H9 (cell line): ENCODE measurements at regions not wholly inside any gene's neighbourhood (a gene's known extent, or its start where the extent isn't known, plus 50 kb on each side); places are given as distances from the start of the nearest gene placed in this dataset.

Experiments
- DNase-seq: peaks from one replicate; pipeline ENCODE4 v3.0.0-alpha.2; 2017
- H2AFZ ChIP-seq: one replicate; pipeline ENCODE4 v1.6.1; 2013; ENCODE audit warnings: mild to moderate bottlenecking, low read length, control low read depth, moderate library complexity
- H2AK5ac ChIP-seq: 2 replicates; pipeline ENCODE4 v1.6.1; 2013; ENCODE audit warnings: low read length, control low read depth, mixed read lengths; ENCODE audit not compliant: insufficient read length
- H2BK120ac ChIP-seq: one replicate; pipeline ENCODE4 v1.6.1; 2013; ENCODE audit warnings: low read depth, mild to moderate bottlenecking, low read length, control low read depth, inconsistent platforms; ENCODE audit not compliant: poor library complexity, severe bottlenecking
- H2BK12ac ChIP-seq: 2 replicates; pipeline ENCODE4 v1.6.1; 2013; ENCODE audit warnings: low read length, control low read depth, mixed read lengths, low read depth; ENCODE audit not compliant: insufficient read length
- H2BK15ac ChIP-seq: 2 replicates; pipeline ENCODE4 v1.6.1; 2013; ENCODE audit warnings: low read depth, low read length, control low read depth
- H2BK20ac ChIP-seq: one replicate; pipeline ENCODE4 v1.6.1; 2013; ENCODE audit warnings: low read depth, mild to moderate bottlenecking, low read length, control low read depth, inconsistent platforms; ENCODE audit not compliant: poor library complexity, severe bottlenecking
- H2BK5ac ChIP-seq: 2 replicates; pipeline ENCODE4 v1.6.1; 2013; ENCODE audit warnings: low read length, control low read depth, mixed read lengths; ENCODE audit not compliant: insufficient read length
- H3K14ac ChIP-seq: 2 replicates; pipeline ENCODE4 v1.6.1; 2013; ENCODE audit warnings: low read length, control low read depth; ENCODE audit not compliant: insufficient read depth
- H3K18ac ChIP-seq: 2 replicates; pipeline ENCODE4 v1.6.1; 2013; ENCODE audit warnings: low read depth, mild to moderate bottlenecking, mixed read lengths, low read length, control low read depth; ENCODE audit not compliant: insufficient read length
- H3K23ac ChIP-seq: 2 replicates; pipeline ENCODE4 v1.6.1; 2013; ENCODE audit warnings: low read length, control low read depth, mixed read lengths, low read depth; ENCODE audit not compliant: insufficient read length
- H3K23me2 ChIP-seq: 2 replicates; pipeline ENCODE4 v1.6.1; 2013; ENCODE audit warnings: low read depth, mild to moderate bottlenecking, mixed read lengths, low read length, control low read depth; ENCODE audit not compliant: insufficient read length, poor library complexity, severe bottlenecking
- H3K27ac ChIP-seq: 2 replicates; pipeline ENCODE4 v1.5.1; 2013; ENCODE audit warnings: low read length, control low read depth, mixed read lengths, low read depth; ENCODE audit not compliant: insufficient read length
- H3K27me3 ChIP-seq: 2 replicates; pipeline ENCODE4 v1.6.1; 2013; ENCODE audit warnings: low read length, control low read depth, inconsistent platforms; ENCODE audit not compliant: insufficient read depth
- H3K4ac ChIP-seq: 2 replicates; pipeline ENCODE4 v1.6.1; 2013; ENCODE audit warnings: low read depth, mild to moderate bottlenecking, control low read depth, inconsistent platforms, low read length, moderate library complexity
- H3K4me1 ChIP-seq: 2 replicates; pipeline ENCODE4 v1.6.1; 2013; ENCODE audit warnings: low read length, control low read depth, inconsistent platforms; ENCODE audit not compliant: insufficient read depth
- H3K4me2 ChIP-seq: 2 replicates; pipeline ENCODE4 v1.6.1; 2013; ENCODE audit warnings: low read length, control low read depth, mixed read lengths; ENCODE audit not compliant: insufficient read length, insufficient read depth
- H3K56ac ChIP-seq: 2 replicates; pipeline ENCODE4 v1.6.1; 2013; ENCODE audit warnings: low read depth, mild to moderate bottlenecking, mixed read lengths, low read length, control low read depth; ENCODE audit not compliant: insufficient read length
- H3K79me1 ChIP-seq: 2 replicates; pipeline ENCODE4 v1.6.1; 2013; ENCODE audit warnings: low read depth, mild to moderate bottlenecking, moderate library complexity, low read length, control low read depth, inconsistent platforms; ENCODE audit not compliant: insufficient read depth, poor library complexity, severe bottlenecking
- H3K79me2 ChIP-seq: 2 replicates; pipeline ENCODE4 v1.6.1; 2013; ENCODE audit warnings: low read length, control low read depth, inconsistent platforms; ENCODE audit not compliant: insufficient read depth
- H3K9ac ChIP-seq: 2 replicates; pipeline ENCODE4 v1.6.1; 2013; ENCODE audit warnings: low read length, control low read depth, mixed read lengths; ENCODE audit not compliant: insufficient read length; ENCODE audit errors: extremely low read depth
- H3K9me3 ChIP-seq: one replicate; pipeline ENCODE4 v1.6.1; 2013; ENCODE audit warnings: low read depth, low read length, inconsistent platforms; ENCODE audit not compliant: control insufficient read depth
- H3T11ph ChIP-seq: one replicate; pipeline ENCODE4 v1.6.1; 2013; ENCODE audit warnings: mild to moderate bottlenecking, low read length, control low read depth, inconsistent platforms
- H4K20me1 ChIP-seq: one replicate; pipeline ENCODE4 v1.6.1; 2013; ENCODE audit not compliant: control insufficient read depth, insufficient read length, insufficient read depth
- H4K5ac ChIP-seq: 2 replicates; pipeline ENCODE4 v1.6.1; 2013; ENCODE audit warnings: low read depth, mild to moderate bottlenecking, mixed read lengths, low read length, control low read depth; ENCODE audit not compliant: insufficient read length
- H4K8ac ChIP-seq: replicated peaks from 2 replicates; pipeline ENCODE4 v1.6.1; 2013; ENCODE audit warnings: low read length, control low read depth, mixed read lengths, low read depth; ENCODE audit not compliant: insufficient read length
- H4K91ac ChIP-seq: 2 replicates; pipeline ENCODE4 v1.6.1; 2013; ENCODE audit warnings: low read depth, mild to moderate bottlenecking, moderate library complexity, mixed read lengths, low read length, control low read depth; ENCODE audit not compliant: insufficient read length
- H3K27ac Mint-ChIP-seq, 3 experiments: 2 replicates in 2 of 3; 3 replicates in 1 of 3; pipeline ENCODE4 v1.8.0; 2020 to 2021; ENCODE audit warnings: mixed read lengths in 3 of 3, mild to moderate bottlenecking in 1 of 3, moderate library complexity in 1 of 3
- H3K27me3 Mint-ChIP-seq: 2 replicates; pipeline ENCODE4 v1.8.0; 2021; ENCODE audit warnings: low read depth, mild to moderate bottlenecking, moderate library complexity, mixed read lengths
- H3K36me3 Mint-ChIP-seq, 3 experiments: 2 replicates in 2 of 3; 3 replicates in 1 of 3; pipeline ENCODE4 v1.8.0; 2020 to 2021; ENCODE audit warnings: low read depth in 3 of 3, mixed read lengths in 3 of 3; ENCODE audit not compliant: insufficient read depth in 1 of 3
- H3K4me1 Mint-ChIP-seq, 2 experiments: 2 replicates each; pipeline ENCODE4 v1.8.0; 2020; ENCODE audit warnings: mixed read lengths in 2 of 2
- H3K4me3 Mint-ChIP-seq, 2 experiments: 2 replicates in 1 of 2; 3 replicates in 1 of 2; pipeline ENCODE4 v1.8.0; 2020 to 2021; ENCODE audit warnings: mild to moderate bottlenecking in 2 of 2, mixed read lengths in 2 of 2, moderate library complexity in 1 of 2
- H3K9me3 Mint-ChIP-seq, 2 experiments: 2 replicates in 1 of 2; 3 replicates in 1 of 2; pipeline ENCODE4 v1.8.0; 2020; ENCODE audit warnings: mild to moderate bottlenecking in 2 of 2, mixed read lengths in 2 of 2, moderate library complexity in 1 of 2
- CTCF ChIP-seq: fragments of 200-600 bp; sonication (generic); conservative IDR thresholded peaks from 3 replicates; pipeline ENCODE4 v1.8.0; 2021; ENCODE audit warnings: antibody characterized with exemption, mild to moderate bottlenecking
- WGBS: extraction: QIAGEN DNeasy Blood & Tissue Kit; methylation state at CpG from one replicate; pipeline ENCODE4 v1.1.7; 2013; ENCODE audit warnings: missing lambda C conversion rate, low lambda C conversion rate, mixed read lengths; ENCODE audit not compliant: insufficient read length; ENCODE audit errors: extremely low coverage; 5-methylcytosine and 5-hydroxymethylcytosine counted together

DNA sequence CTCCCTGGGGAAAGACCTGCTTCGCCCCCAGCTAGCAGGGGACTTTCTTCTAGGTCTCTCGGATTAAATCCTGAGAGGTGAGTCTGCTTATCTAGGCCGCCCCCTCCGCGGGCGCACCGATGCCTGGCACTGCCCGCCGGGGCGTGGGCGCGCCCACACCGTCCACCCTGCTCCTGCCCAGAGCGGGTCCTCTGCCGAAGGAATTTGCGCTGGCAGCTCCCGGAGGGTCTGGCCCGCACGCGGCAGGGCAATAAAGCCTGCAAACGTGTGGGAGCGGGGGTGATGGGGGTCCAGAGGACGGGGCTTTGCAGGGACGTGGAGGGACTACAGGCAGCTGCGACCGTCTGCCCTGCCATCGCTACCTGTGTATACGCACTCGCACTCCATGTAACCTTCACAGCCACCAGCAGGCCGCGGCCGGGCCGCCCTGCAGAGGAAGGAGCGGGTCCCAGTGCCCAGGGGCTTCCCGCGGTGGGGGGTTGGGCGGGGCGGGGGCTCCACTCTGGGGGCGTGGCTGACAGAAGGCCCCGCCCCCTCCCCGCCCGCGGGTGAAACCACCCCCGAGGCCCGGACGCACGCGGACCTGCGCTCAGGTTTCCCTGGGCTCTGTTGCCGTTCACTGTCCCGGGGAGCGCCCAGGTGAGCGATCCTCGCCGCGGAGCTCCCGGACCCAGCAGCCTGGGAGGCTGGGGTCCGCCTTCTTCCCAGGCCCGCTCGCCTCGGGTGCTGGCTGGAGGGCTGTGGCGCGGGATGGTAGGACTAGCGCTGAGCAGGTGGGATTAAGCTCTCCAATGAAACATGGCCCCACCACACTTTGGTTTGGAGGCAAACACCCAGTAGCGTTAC is 174.5 kb upstream of the HS6ST1 start:
- Histone ChIP-seq H2AFZ (no peak overlapping the region), H3K4me2 (no peak overlapping the region), H3K9me3 (no peaks in the 10 kb centered on the region), H3K79me2 (no peaks in the 10 kb centered on the region), H2BK120ac (no peak overlapping the region), H3T11ph (no peak overlapping the region), H3K4ac (no peak overlapping the region), H3K56ac (no peak overlapping the region), H4K8ac (no peak overlapping the region), H3K23me2 (no peaks in the 10 kb centered on the region), H2BK5ac (no peak overlapping the region), H4K91ac (no peak overlapping the region), H4K20me1 (no peaks in the 10 kb centered on the region), H3K79me1 (no peaks in the 10 kb centered on the region), H2BK15ac (no peak overlapping the region), H2BK12ac (no peak overlapping the region), H4K5ac (no peak overlapping the region), H3K27me3 (no peaks in the 10 kb centered on the region), H2AK5ac (no peak overlapping the region), H3K4me1 (peaks cover 10% of the 10 kb centered on the region; the same call in 1 of the 2 replicates), H3K23ac (no peak overlapping the region), H3K18ac (no peak overlapping the region), H3K14ac (no peak overlapping the region), H2BK20ac (no peak overlapping the region), H3K27ac (no peak overlapping the region), H3K9ac (no peak overlapping the region)
- peaks cover 66 to 69% of the 10 kb centered on the region in 2 experiments for H3K4me1 Mint-ChIP-seq
- peak overlapping the region in 1 of 2 experiments; percentile 36; a peak in 1 of 5 replicates for H3K4me3 Mint-ChIP-seq
- peaks cover 0 to 3% (median 0%) of the 10 kb centered on the region in 3 experiments; a peak in 1 of 7 replicates for H3K36me3 Mint-ChIP-seq
- WGBS: no CpG with 5 or more reads among the region's 65 CpGs
- H3K9me3 Mint-ChIP-seq: peaks cover 0 to 3% of the 10 kb centered on the region in 2 experiments; a peak in 3 of 5 replicates
- peak overlapping the region; percentile 89 to 95 (median 93) for H3K27ac Mint-ChIP-seq
- H3K27me3 Mint-ChIP-seq: peaks cover 2% of the 10 kb centered on the region
- TF ChIP-seq CTCF: no peak
- DNase-seq: peak; percentile 64
